HL-60 (cell line): ENCODE measurements at regions not wholly inside any gene's neighbourhood (a gene's known extent, or its start where the extent isn't known, plus 50 kb on each side); places are given as distances from the start of the nearest gene placed in this dataset.

Experiments
- DNase-seq, 2 experiments: peaks; one replicate each; pipeline ENCODE4 v3.0.0-alpha.2; 2010 to 2020; ENCODE audit warnings: low read depth in 1 of 2, low spot score in 1 of 2
- H3K27ac ChIP-seq: fragments of 250-450 bp; sonication (Bioruptor Pico); replicated peaks from 2 replicates; pipeline ENCODE4 v1.5.1; 2020; ENCODE audit warnings: mild to moderate bottlenecking, moderate library complexity
- H3K27me3 ChIP-seq: fragments of 250-450 bp; sonication (Bioruptor Pico); 2 replicates; pipeline ENCODE4 v1.5.1; 2021; ENCODE audit warnings: mild to moderate bottlenecking, moderate library complexity; ENCODE audit not compliant: insufficient read depth, poor library complexity, severe bottlenecking
- H3K4me3 ChIP-seq: replicated peaks from 2 replicates; pipeline ENCODE4 v1.5.1; 2011; ENCODE audit warnings: mild to moderate bottlenecking, control low read depth, low read length; ENCODE audit not compliant: insufficient read depth
- GABPA ChIP-seq: IDR thresholded peaks from 2 replicates; pipeline ENCODE4 v1.6.1; 2012; ENCODE audit warnings: low read depth
- POLR2AphosphoS5 ChIP-seq: IDR thresholded peaks from 2 replicates; pipeline ENCODE4 v1.6.1; 2012; ENCODE audit warnings: low read depth
- SPI1 ChIP-seq: IDR thresholded peaks from 2 replicates; pipeline ENCODE4 v1.6.1; 2012; ENCODE audit warnings: low read depth, mild to moderate bottlenecking, borderline replicate concordance
- TF ChIP-seq, protein P1 (sequence below): IDR thresholded peaks from one replicate; pipeline ENCODE4 v1.5.1; 2011; ENCODE audit warnings: low read length, control low read depth, inconsistent platforms; ENCODE audit not compliant: insufficient read depth
- TF ChIP-seq, protein P2 (sequence below): IDR thresholded peaks from 2 replicates; pipeline ENCODE4 v1.6.1; 2012; ENCODE audit warnings: low read depth; ENCODE audit not compliant: insufficient replicate concordance

DNA sequence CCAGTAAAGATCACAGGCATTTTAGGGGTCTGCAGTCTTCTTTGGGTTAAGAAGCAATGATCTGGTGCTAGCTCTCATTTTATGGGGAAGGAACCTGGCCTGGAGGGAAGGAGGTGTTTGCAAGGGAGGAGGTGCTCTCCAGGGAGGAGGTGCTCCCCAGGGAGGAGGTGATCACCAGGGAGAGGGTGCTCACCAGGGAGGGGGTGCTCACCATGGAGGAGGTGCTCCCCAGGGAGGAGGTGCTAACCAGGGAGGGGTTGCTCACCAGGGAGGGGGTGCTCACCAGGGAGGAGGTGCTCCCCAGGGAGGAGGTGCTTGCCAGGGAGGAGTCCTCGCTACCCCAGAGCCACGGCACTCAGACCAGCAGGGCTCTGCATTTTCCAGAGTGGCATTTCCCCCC is 115.7 kb downstream of the TLE3 start:
- H3K27me3 ChIP-seq, result peaks cover 8% of the 10 kb centered on the region
- DNase-seq, result no peak
- H3K27ac ChIP-seq, result no peak overlapping the region
- H3K4me3 ChIP-seq, result no peak overlapping the region
- TF ChIP-seq GABPA, result no peak
- TF ChIP-seq, protein P1, sequence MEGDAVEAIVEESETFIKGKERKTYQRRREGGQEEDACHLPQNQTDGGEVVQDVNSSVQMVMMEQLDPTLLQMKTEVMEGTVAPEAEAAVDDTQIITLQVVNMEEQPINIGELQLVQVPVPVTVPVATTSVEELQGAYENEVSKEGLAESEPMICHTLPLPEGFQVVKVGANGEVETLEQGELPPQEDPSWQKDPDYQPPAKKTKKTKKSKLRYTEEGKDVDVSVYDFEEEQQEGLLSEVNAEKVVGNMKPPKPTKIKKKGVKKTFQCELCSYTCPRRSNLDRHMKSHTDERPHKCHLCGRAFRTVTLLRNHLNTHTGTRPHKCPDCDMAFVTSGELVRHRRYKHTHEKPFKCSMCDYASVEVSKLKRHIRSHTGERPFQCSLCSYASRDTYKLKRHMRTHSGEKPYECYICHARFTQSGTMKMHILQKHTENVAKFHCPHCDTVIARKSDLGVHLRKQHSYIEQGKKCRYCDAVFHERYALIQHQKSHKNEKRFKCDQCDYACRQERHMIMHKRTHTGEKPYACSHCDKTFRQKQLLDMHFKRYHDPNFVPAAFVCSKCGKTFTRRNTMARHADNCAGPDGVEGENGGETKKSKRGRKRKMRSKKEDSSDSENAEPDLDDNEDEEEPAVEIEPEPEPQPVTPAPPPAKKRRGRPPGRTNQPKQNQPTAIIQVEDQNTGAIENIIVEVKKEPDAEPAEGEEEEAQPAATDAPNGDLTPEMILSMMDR, result no peak
- no peak for TF ChIP-seq POLR2AphosphoS5
- TF ChIP-seq SPI1, result no peak
- TF ChIP-seq, protein P2, sequence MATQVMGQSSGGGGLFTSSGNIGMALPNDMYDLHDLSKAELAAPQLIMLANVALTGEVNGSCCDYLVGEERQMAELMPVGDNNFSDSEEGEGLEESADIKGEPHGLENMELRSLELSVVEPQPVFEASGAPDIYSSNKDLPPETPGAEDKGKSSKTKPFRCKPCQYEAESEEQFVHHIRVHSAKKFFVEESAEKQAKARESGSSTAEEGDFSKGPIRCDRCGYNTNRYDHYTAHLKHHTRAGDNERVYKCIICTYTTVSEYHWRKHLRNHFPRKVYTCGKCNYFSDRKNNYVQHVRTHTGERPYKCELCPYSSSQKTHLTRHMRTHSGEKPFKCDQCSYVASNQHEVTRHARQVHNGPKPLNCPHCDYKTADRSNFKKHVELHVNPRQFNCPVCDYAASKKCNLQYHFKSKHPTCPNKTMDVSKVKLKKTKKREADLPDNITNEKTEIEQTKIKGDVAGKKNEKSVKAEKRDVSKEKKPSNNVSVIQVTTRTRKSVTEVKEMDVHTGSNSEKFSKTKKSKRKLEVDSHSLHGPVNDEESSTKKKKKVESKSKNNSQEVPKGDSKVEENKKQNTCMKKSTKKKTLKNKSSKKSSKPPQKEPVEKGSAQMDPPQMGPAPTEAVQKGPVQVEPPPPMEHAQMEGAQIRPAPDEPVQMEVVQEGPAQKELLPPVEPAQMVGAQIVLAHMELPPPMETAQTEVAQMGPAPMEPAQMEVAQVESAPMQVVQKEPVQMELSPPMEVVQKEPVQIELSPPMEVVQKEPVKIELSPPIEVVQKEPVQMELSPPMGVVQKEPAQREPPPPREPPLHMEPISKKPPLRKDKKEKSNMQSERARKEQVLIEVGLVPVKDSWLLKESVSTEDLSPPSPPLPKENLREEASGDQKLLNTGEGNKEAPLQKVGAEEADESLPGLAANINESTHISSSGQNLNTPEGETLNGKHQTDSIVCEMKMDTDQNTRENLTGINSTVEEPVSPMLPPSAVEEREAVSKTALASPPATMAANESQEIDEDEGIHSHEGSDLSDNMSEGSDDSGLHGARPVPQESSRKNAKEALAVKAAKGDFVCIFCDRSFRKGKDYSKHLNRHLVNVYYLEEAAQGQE, result no peak

DNA sequence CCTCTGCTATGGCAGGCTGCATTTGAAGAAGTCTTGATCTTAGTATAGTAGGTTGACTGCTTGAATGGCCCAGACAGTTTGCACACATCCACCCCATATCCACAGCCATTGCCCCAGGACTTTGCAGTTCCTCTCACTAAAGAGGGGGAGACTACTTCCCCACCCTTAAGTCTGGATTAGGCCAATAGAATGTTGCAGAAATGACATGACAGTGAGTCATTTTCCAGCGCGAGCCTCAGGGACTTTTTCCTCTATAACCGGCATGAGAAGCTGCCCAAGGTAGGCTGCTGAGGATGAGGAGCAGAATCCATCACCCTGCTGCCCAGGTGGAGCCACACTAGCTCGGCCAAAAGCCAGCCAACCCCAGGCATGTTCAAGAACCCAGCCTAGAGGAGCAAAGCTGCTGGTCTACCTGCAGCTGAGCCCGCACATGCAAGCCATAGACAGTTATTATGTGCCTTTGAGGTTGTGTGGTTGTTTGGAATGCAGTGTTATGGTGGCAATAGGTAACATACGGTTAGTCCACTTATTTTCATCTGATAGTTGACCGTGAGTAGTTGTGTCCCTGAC is 113.9 kb downstream of the TLE3 start:
- TF ChIP-seq POLR2AphosphoS5, result no peak
- TF ChIP-seq SPI1, result no peak
- no peak for TF ChIP-seq GABPA
- TF ChIP-seq, protein P1, result no peak
- TF ChIP-seq, protein P2, result no peak
- no peak overlapping the region for H3K27ac ChIP-seq

DNA sequence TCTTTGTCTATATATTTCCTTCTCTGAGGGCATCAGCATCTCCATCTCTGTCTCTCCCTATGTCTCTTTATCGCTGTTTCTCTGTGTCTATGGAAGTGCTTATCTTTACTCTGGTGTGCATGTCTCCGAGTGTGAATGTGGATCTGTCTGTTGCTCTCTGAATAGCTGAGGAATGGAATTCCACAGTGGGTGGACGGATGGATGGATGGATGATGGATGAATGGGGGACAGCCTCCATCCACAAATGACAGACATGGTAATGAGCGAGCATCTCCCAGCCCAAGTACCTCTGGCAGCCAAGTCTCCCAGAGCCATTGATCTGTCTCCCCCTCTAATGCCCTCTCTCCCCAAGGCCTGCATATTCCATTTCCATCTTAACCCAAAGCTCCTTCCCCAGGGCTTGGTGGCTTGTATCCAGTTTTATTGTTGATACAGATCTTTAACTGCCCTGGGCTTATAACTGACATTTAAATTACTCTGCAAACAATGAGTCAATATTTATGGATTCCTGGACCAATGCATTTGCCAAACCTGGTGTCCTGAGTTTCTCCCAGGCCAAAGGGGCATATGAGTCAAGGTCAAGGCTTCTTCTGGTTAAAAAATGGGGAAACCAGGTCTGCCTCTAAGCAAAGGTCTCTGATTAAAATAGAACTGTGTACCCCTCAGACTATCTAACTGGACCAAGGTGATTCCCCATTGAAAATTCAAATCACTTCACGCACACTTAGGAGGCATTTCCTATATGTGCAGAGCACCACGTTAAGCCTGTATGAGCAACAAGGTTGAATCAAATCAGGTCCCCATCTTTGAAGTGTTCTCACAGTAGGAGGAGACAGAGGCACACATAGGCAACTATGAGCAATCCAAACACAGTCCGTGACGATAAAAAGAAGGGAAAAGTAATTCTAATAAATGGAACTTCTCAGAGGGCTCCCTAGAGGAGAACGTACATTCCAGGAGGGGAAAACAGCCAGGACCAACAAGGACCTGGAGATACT is 109.9 kb downstream of the TLE3 start:
- H3K27ac ChIP-seq, result no peak overlapping the region
- no peak for TF ChIP-seq GABPA
- TF ChIP-seq POLR2AphosphoS5, result no peak
- TF ChIP-seq, protein P1, result no peak
- TF ChIP-seq, protein P2, result no peak
- no peak for TF ChIP-seq SPI1
- no peaks in the 10 kb centered on the region for H3K27me3 ChIP-seq
- DNase-seq, result no peak
- H3K4me3 ChIP-seq, result no peak overlapping the region

More for the DNA sequence above, 113.9 kb downstream of the TLE3 start:
- H3K4me3 ChIP-seq, result no peak overlapping the region
- DNase-seq, result no peak
- H3K27me3 ChIP-seq, result peaks cover 8% of the 10 kb centered on the region
